Left lung (tissue), 4 donors: ENCODE measurements at regions not wholly inside any gene's neighbourhood (a gene's known extent, or its start where the extent isn't known, plus 50 kb on each side); places are given as distances from the start of the nearest gene placed in this dataset.
A peak's percentile ranks its signal among the peaks of the same experiment; 100 is the strongest.

Experiments
- ATAC-seq: fragments of 200-7000 bp; cut with Tn5 transposase; one replicate; pipeline ENCODE4 v1.9.1; 2020; ENCODE audit warnings: moderate library complexity
- DNase-seq, 4 donors: peaks; one replicate each; pipeline ENCODE4 v3.0.0-alpha.2; 2013 to 2020
- H3K27ac ChIP-seq, 2 donors: fragments of 200-600 bp; sonication (generic) in 1 of 2; one replicate each; pipeline versions ENCODE4 v1.5.0 to v1.8.0; 2020 to 2021
- H3K27me3 ChIP-seq, 2 donors: fragments of 200-600 bp; sonication (generic) in 1 of 2; one replicate each; pipeline versions ENCODE4 v1.5.0 to v1.8.0; 2020 to 2021
- H3K36me3 ChIP-seq, 2 donors: fragments of 200-600 bp; sonication (generic) in 1 of 2; one replicate each; pipeline versions ENCODE4 v1.5.0 to v1.8.0; 2020 to 2021
- H3K4me1 ChIP-seq, 2 donors: fragments of 200-600 bp; one replicate each; pipeline ENCODE4 v1.8.0; 2021
- H3K4me3 ChIP-seq, 2 donors: fragments of 200-600 bp; sonication (generic) in 1 of 2; one replicate each; pipeline versions ENCODE4 v1.5.0 to v1.8.0; 2020 to 2021; ENCODE audit warnings: mild to moderate bottlenecking in 1 of 2
- H3K9me3 ChIP-seq, 2 donors: fragments of 200-600 bp; sonication (generic) in 1 of 2; one replicate each; pipeline versions ENCODE4 v1.5.0 to v1.8.0; 2020 to 2021
- intact Hi-C, 2 donors: fragments of 100-400 bp; cut with DNase I; formaldehyde crosslinking; loops; one replicate each; pipeline versions ENCODE4 v1.11.2 to v1.14.2; 2022
- TF ChIP-seq, protein P1 (sequence below), 2 donors: fragments of 200-600 bp; sonication (generic) in 1 of 2; IDR thresholded peaks; one replicate each; pipeline versions ENCODE4 v1.5.0 to v1.8.0; 2021; ENCODE audit warnings: antibody characterized with exemption in 2 of 2
- donor health status: DM: no; HTN: yes; CAD: no.
- donor health status: DM: no; HTN: no; CAD: no.

DNA sequence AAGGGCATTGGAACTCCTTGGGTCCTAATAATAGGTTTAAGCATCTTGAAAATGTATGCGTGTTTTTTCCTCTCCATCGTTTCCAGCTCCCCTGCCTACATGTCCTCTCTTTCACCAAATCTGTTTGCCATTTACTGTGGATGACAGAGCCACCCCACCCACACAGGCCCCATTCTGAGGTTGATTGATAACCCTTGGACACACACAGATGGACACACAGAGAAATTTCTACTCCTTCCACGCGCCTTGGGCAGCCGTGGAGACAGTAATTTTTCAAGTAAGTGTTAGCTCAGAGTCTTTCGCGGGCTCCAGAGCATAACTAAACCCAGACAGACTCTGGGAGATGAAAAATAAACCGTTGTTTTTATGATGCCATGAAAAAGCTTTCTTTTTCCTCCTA lies 103.3 kb upstream of the NLRP1 start:
- intact Hi-C loops, result no loop called here
- no peaks in the 10 kb centered on the region for H3K9me3 ChIP-seq
- no peak overlapping the region for H3K27ac ChIP-seq
- no peak for ATAC-seq
- H3K27me3 ChIP-seq, result peaks cover 0 to 40% of the 10 kb centered on the region in 2 donors
- no peak overlapping the region for H3K4me3 ChIP-seq
- DNase-seq, result no peak
- no peaks in the 10 kb centered on the region for H3K4me1 ChIP-seq
- TF ChIP-seq, protein P1, sequence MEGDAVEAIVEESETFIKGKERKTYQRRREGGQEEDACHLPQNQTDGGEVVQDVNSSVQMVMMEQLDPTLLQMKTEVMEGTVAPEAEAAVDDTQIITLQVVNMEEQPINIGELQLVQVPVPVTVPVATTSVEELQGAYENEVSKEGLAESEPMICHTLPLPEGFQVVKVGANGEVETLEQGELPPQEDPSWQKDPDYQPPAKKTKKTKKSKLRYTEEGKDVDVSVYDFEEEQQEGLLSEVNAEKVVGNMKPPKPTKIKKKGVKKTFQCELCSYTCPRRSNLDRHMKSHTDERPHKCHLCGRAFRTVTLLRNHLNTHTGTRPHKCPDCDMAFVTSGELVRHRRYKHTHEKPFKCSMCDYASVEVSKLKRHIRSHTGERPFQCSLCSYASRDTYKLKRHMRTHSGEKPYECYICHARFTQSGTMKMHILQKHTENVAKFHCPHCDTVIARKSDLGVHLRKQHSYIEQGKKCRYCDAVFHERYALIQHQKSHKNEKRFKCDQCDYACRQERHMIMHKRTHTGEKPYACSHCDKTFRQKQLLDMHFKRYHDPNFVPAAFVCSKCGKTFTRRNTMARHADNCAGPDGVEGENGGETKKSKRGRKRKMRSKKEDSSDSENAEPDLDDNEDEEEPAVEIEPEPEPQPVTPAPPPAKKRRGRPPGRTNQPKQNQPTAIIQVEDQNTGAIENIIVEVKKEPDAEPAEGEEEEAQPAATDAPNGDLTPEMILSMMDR (IDR thresholded peaks at IDR 0.05), result no peak
- no peaks in the 10 kb centered on the region for H3K36me3 ChIP-seq

DNA sequence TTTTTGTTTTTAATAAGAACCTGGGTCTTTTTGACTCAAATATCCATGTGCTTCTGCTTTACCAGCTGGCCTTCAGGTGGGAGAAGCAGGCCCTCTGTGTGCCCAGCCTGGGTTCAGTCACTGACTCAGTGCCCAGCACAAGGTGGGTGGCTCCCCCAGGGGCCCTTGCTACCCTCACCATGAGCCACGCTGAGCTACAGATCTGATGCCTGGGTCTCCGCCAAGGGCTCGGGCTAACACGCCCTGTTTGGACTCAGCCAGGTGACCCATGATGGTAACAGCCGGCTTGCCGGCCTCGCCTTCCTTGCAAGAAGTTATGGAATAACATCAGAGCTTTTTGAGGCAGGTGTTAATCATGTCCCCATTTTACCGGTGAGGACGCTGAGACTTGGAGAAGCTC lies 109.5 kb upstream of the NLRP1 start:
- ATAC-seq, result no peak
- Histone ChIP-seq H3K4me1 (no peaks in the 10 kb centered on the region), H3K27ac (no peak overlapping the region), H3K27me3 (peaks cover 0 to 47% of the 10 kb centered on the region in 2 donors), H3K4me3 (no peak overlapping the region), H3K9me3 (no peaks in the 10 kb centered on the region), H3K36me3 (no peaks in the 10 kb centered on the region)
- no peak for DNase-seq
- TF ChIP-seq, protein P1 (IDR thresholded peaks at IDR 0.05), result no peak
- intact Hi-C loops, result no loop called here

DNA sequence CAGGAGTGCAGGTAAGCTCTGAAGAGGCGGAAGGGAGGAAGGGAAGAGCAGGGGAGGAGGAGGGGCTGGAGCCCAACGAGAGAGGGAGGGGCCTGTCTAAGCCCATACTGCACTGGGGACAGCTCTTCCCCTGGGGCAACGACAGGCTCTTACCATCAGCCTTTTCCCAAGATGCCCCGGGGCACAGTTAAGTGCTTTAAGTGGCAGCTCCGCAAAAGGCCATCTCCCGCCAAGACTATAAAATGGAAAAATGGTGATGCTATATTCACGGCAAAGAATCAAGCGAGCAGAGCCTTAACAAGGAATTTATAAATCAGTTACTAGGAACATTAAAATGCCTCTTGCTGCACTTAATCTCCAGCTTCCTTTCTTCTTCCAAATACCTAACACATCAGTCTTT lies 110.2 kb upstream of the NLRP1 start:
- H3K9me3 ChIP-seq, result no peaks in the 10 kb centered on the region
- intact Hi-C loops, result no loop called here
- DNase-seq (peak in 1 of 4 donors; percentile 10), ATAC-seq (no peak)
- H3K4me3 ChIP-seq, result no peak overlapping the region
- H3K4me1 ChIP-seq, result no peaks in the 10 kb centered on the region
- H3K36me3 ChIP-seq, result no peaks in the 10 kb centered on the region
- TF ChIP-seq, protein P1 (IDR thresholded peaks at IDR 0.05), result no peak
- peaks cover 0 to 54% of the 10 kb centered on the region in 2 donors for H3K27me3 ChIP-seq
- H3K27ac ChIP-seq, result no peak overlapping the region

DNA sequence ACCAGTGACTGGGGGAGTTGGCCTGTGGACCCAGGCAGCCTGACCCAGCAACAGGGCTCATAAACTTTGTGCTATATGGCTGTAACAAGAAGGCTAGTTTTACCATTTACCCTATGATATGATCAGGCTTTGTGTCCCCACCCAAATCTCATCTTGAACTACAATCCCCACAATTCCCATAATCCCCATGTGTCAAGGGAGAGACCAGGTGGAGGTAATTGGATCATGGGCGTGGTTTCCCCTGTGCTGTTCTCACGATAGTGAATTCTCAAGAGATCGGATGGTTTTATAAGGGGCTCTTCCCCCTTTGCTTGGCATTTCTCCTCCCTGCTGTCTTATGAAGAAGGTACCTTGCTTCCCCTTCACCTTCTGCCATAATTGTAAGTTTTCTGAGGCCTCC lies 111.2 kb upstream of the NLRP1 start:
- Histone ChIP-seq H3K4me3 (no peak overlapping the region), H3K27me3 (peaks cover 0 to 63% of the 10 kb centered on the region in 2 donors), H3K36me3 (no peaks in the 10 kb centered on the region), H3K27ac (no peak overlapping the region), H3K9me3 (no peaks in the 10 kb centered on the region), H3K4me1 (no peaks in the 10 kb centered on the region)
- ATAC-seq, result no peak
- DNase-seq, result no peak
- intact Hi-C loops, result no loop called here
- TF ChIP-seq, protein P1 (IDR thresholded peaks at IDR 0.05), result no peak

DNA sequence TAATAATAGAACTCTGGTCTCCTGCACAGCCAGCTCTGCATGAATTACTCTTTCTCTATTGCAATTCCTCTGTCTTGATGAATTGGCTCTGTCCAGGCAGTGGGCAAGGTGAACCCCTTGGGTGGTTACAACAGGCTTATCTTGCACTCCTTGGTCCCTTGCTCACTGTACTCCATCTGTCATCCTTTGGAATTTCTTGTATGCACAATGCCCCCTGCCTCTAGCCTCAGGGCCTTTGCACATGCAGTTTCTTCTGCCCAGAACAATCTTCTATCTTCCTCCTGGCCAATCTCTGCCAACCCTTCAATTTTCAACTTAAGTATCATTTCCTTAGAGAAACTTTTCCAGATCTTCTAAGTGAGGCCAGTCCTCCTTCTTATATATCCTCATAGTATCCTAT lies 114.7 kb upstream of the NLRP1 start:
- Histone ChIP-seq H3K9me3 (peaks cover 0 to 3% of the 10 kb centered on the region in 2 donors), H3K4me3 (no peak overlapping the region), H3K27ac (no peak overlapping the region), H3K4me1 (no peaks in the 10 kb centered on the region), H3K36me3 (no peaks in the 10 kb centered on the region), H3K27me3 (peaks cover 0 to 56% of the 10 kb centered on the region in 2 donors)
- DNase-seq (no peak), ATAC-seq (no peak)
- TF ChIP-seq, protein P1 (IDR thresholded peaks at IDR 0.05), result no peak
- intact Hi-C loops, result no loop called here
